Mesendoderm (in vitro differentiated cells): ENCODE measurements at regions not wholly inside any gene's neighbourhood (a gene's known extent, or its start where the extent isn't known, plus 50 kb on each side); places are given as distances from the start of the nearest gene placed in this dataset.

ENCODE experiments used
- DNase-seq: peaks from one replicate; pipeline ENCODE4 v3.0.0; 2013
- H2AK5ac ChIP-seq: 2 replicates; pipeline ENCODE4 v1.6.1; 2013; ENCODE audit warnings: low read length, inconsistent platforms
- H2BK120ac ChIP-seq: 2 replicates; pipeline ENCODE4 v1.6.1; 2013; ENCODE audit warnings: low read depth, mild to moderate bottlenecking, low read length, moderate library complexity, mixed read lengths
- H2BK15ac ChIP-seq: replicated peaks from 2 replicates; pipeline ENCODE4 v1.6.1; 2013; ENCODE audit warnings: low read depth, mild to moderate bottlenecking, moderate library complexity
- H2BK5ac ChIP-seq: 2 replicates; pipeline ENCODE4 v1.6.1; 2013; ENCODE audit warnings: low read length, inconsistent platforms
- H3K18ac ChIP-seq: 2 replicates; pipeline ENCODE4 v1.6.1; 2013; ENCODE audit warnings: mild to moderate bottlenecking, low read length, mixed read lengths
- H3K23ac ChIP-seq: one replicate; pipeline ENCODE4 v1.6.1; 2013; ENCODE audit warnings: low read length
- H3K27ac ChIP-seq: 2 replicates; pipeline ENCODE4 v1.5.1; 2013; ENCODE audit warnings: low read depth, mild to moderate bottlenecking, inconsistent platforms, low read length, moderate library complexity
- H3K27me3 ChIP-seq: 2 replicates; pipeline ENCODE4 v1.6.1; 2013; ENCODE audit warnings: low read length, control low read depth, mild to moderate bottlenecking, inconsistent platforms; ENCODE audit not compliant: insufficient read depth, poor library complexity
- H3K36me3 ChIP-seq: 2 replicates; pipeline ENCODE4 v1.6.1; 2013; ENCODE audit warnings: low read length, inconsistent platforms; ENCODE audit not compliant: control insufficient read depth, insufficient read depth
- H3K4ac ChIP-seq: one replicate; pipeline ENCODE4 v1.6.1; 2013; ENCODE audit warnings: low read depth, mild to moderate bottlenecking, low read length, moderate library complexity
- H3K4me1 ChIP-seq: 2 replicates; pipeline ENCODE4 v1.6.1; 2013; ENCODE audit warnings: low read depth, low read length, inconsistent platforms; ENCODE audit not compliant: control insufficient read depth
- H3K4me2 ChIP-seq: 2 replicates; pipeline ENCODE4 v1.6.1; 2013; ENCODE audit warnings: low read length
- H3K4me3 ChIP-seq: 2 replicates; pipeline ENCODE4 v1.5.1; 2013; ENCODE audit warnings: mild to moderate bottlenecking, low read length
- H3K56ac ChIP-seq: one replicate; pipeline ENCODE4 v1.6.1; 2013; ENCODE audit warnings: low read length
- H3K79me1 ChIP-seq: 2 replicates; pipeline ENCODE4 v1.6.1; 2013; ENCODE audit warnings: low read length, inconsistent platforms
- H3K79me2 ChIP-seq: 2 replicates; pipeline ENCODE4 v1.6.1; 2013; ENCODE audit warnings: mild to moderate bottlenecking, low read length; ENCODE audit not compliant: control insufficient read depth, insufficient read depth
- H3K9ac ChIP-seq: 2 replicates; pipeline ENCODE4 v1.6.1; 2013; ENCODE audit warnings: low read length, inconsistent platforms
- H4K5ac ChIP-seq: one replicate; pipeline ENCODE4 v1.6.1; 2013; ENCODE audit warnings: low read length
- H4K8ac ChIP-seq: one replicate; pipeline ENCODE4 v1.6.1; 2013; ENCODE audit warnings: low read depth, mild to moderate bottlenecking, control low read depth, low read length, moderate library complexity
- WGBS: extraction: QIAGEN DNeasy Blood & Tissue Kit; methylation state at CpG from one replicate; pipeline ENCODE4 v1.1.7; 2013; ENCODE audit warnings: low lambda C conversion rate, missing lambda C conversion rate; ENCODE audit not compliant: insufficient coverage; ENCODE audit errors: extremely low coverage; 5-methylcytosine and 5-hydroxymethylcytosine counted together

GRCh38 chr2:106954304-106954703 is 68.3 kb upstream of the ST6GAL2 start:
- no peak overlapping the region for H2BK5ac ChIP-seq
- H3K27me3 ChIP-seq: no peaks in the 10 kb centered on the region
- no peak overlapping the region for H3K4me3 ChIP-seq
- H3K36me3 ChIP-seq: no peaks in the 10 kb centered on the region
- H3K9ac ChIP-seq: no peak overlapping the region
- no peak overlapping the region for H2BK120ac ChIP-seq
- no peak overlapping the region for H3K4me2 ChIP-seq
- H3K23ac ChIP-seq: no peak overlapping the region
- H3K79me1 ChIP-seq: no peaks in the 10 kb centered on the region
- H4K5ac ChIP-seq: no peak overlapping the region
- H4K8ac ChIP-seq: no peak overlapping the region
- H3K4me1 ChIP-seq: no peaks in the 10 kb centered on the region
- DNase-seq: no peak
- H3K18ac ChIP-seq: no peak overlapping the region
- no CpG with 5 or more reads among the region's 3 CpGs for WGBS
- no peak overlapping the region for H3K4ac ChIP-seq
- H2AK5ac ChIP-seq: no peak overlapping the region
- no peak overlapping the region for H2BK15ac ChIP-seq
- no peaks in the 10 kb centered on the region for H3K79me2 ChIP-seq
- H3K56ac ChIP-seq: no peak overlapping the region
- no peak overlapping the region for H3K27ac ChIP-seq

DNA sequence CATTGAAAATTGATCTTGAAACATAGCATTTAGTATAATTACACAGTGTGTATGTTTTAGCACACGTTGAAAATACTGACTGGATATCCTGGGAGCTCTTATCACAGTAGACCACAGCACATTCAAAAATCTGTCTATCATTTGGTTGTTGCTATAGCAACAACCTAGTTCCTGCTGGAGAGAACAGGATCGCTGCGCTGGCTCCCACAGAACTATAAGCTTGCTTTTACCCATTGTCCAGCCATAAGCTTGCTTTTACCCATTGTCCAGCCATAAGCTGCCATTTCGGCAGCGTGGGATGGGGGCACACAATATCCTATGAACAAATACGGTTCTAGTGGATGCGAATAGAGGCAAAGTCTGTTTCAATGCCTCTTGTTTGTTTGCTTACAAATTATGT is 70.4 kb upstream of the ST6GAL2 start:
- H2BK5ac ChIP-seq: no peak overlapping the region
- no peak overlapping the region for H3K4me3 ChIP-seq
- H2BK15ac ChIP-seq: no peak overlapping the region

DNA sequence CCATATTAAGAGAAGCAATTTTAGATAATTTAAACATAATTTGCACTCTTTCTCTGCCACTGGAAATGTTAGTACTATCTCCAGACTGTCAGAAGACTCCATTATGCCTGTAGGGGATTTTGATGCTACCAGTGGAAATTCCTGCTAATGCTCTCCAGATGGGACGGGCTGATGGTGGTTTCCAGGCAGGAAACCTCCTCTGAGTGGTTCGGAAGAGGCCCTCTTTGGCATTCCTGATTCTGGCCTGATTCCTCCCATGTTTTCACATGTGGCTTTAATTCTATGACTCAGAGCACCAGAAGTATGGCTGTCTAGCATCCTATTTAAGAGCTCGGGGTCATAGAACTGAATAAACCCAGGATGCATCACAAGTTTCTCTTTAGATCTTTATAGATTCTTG is 70.9 kb upstream of the ST6GAL2 start:
- Histone ChIP-seq H3K4me1 (no peaks in the 10 kb centered on the region), H3K79me2 (no peaks in the 10 kb centered on the region), H3K4me3 (no peak overlapping the region), H3K18ac (no peak overlapping the region), H3K79me1 (no peaks in the 10 kb centered on the region), H2BK15ac (no peak overlapping the region), H3K36me3 (no peaks in the 10 kb centered on the region), H3K27ac (no peak overlapping the region), H3K4me2 (no peak overlapping the region), H2AK5ac (no peak overlapping the region), H2BK5ac (no peak overlapping the region), H2BK120ac (no peak overlapping the region), H3K23ac (no peak overlapping the region), H3K27me3 (no peaks in the 10 kb centered on the region), H4K5ac (no peak overlapping the region), H3K9ac (no peak overlapping the region), H3K56ac (no peak overlapping the region), H4K8ac (no peak overlapping the region), H3K4ac (no peak overlapping the region)
- WGBS: no CpG with 5 or more reads among the region's 3 CpGs
- peak; percentile 91 for DNase-seq

More for the DNA sequence above, 70.4 kb upstream of the ST6GAL2 start:
- Histone ChIP-seq H3K9ac (no peak overlapping the region), H3K56ac (no peak overlapping the region), H3K79me2 (no peaks in the 10 kb centered on the region), H3K4me2 (no peak overlapping the region), H2BK120ac (no peak overlapping the region), H3K79me1 (no peaks in the 10 kb centered on the region), H3K23ac (no peak overlapping the region), H3K4ac (no peak overlapping the region), H3K27ac (no peak overlapping the region), H4K5ac (no peak overlapping the region), H3K4me1 (no peaks in the 10 kb centered on the region), H2AK5ac (no peak overlapping the region), H3K18ac (no peak overlapping the region), H3K36me3 (no peaks in the 10 kb centered on the region), H3K27me3 (no peaks in the 10 kb centered on the region), H4K8ac (no peak overlapping the region)
- no CpG with 5 or more reads among the region's 7 CpGs for WGBS
- peak; percentile 30 for DNase-seq

GRCh38 chr2:106959975-106960682 is 74.2 kb upstream of the ST6GAL2 start:
- no peak for DNase-seq
- Histone ChIP-seq H4K5ac (no peak overlapping the region), H3K27ac (no peak overlapping the region)

GRCh38 chr2:106960683-106961161 is 74.8 kb upstream of the ST6GAL2 start:
- Histone ChIP-seq H3K27ac (no peak overlapping the region), H3K27me3 (no peaks in the 10 kb centered on the region), H2BK15ac (no peak overlapping the region), H3K56ac (no peak overlapping the region), H3K36me3 (no peaks in the 10 kb centered on the region), H3K79me2 (no peaks in the 10 kb centered on the region), H3K18ac (no peak overlapping the region), H3K79me1 (no peaks in the 10 kb centered on the region), H3K4me1 (no peaks in the 10 kb centered on the region), H3K4me3 (no peak overlapping the region), H3K9ac (no peak overlapping the region), H2BK120ac (no peak overlapping the region), H3K4me2 (no peak overlapping the region), H2BK5ac (no peak overlapping the region), H3K23ac (no peak overlapping the region), H3K4ac (no peak overlapping the region), H2AK5ac (no peak overlapping the region), H4K8ac (no peak overlapping the region), H4K5ac (no peak overlapping the region)
- DNase-seq: peak; percentile 79
- no CpG with 5 or more reads among the region's 5 CpGs for WGBS

More at GRCh38 chr2:106959975-106960682, 74.2 kb upstream of the ST6GAL2 start:
- H3K79me1 ChIP-seq: no peaks in the 10 kb centered on the region
- H2BK120ac ChIP-seq: no peak overlapping the region
- H2AK5ac ChIP-seq: no peak overlapping the region
- no peak overlapping the region for H3K4me2 ChIP-seq
- no peak overlapping the region for H3K23ac ChIP-seq
- no peaks in the 10 kb centered on the region for H3K27me3 ChIP-seq
- no peak overlapping the region for H3K4me3 ChIP-seq
- H3K79me2 ChIP-seq: no peaks in the 10 kb centered on the region
- H2BK15ac ChIP-seq: no peak overlapping the region
- no peaks in the 10 kb centered on the region for H3K4me1 ChIP-seq
- H2BK5ac ChIP-seq: no peak overlapping the region
- no peak overlapping the region for H3K56ac ChIP-seq
- H3K18ac ChIP-seq: no peak overlapping the region
- no CpG with 5 or more reads among the region's 1 CpG for WGBS
- H3K4ac ChIP-seq: no peak overlapping the region
- H3K36me3 ChIP-seq: no peaks in the 10 kb centered on the region
- H3K9ac ChIP-seq: no peak overlapping the region
- H4K8ac ChIP-seq: no peak overlapping the region

GRCh38 chr2:106961328-106961727 is 75.4 kb upstream of the ST6GAL2 start:
- no peak overlapping the region for H3K4ac ChIP-seq
- no peak overlapping the region for H2AK5ac ChIP-seq
- H2BK5ac ChIP-seq: no peak overlapping the region
- no peak overlapping the region for H3K56ac ChIP-seq
- H3K27me3 ChIP-seq: no peaks in the 10 kb centered on the region
- H2BK120ac ChIP-seq: no peak overlapping the region
- H4K8ac ChIP-seq: no peak overlapping the region
- H3K23ac ChIP-seq: no peak overlapping the region
- no peak overlapping the region for H3K9ac ChIP-seq
- H4K5ac ChIP-seq: no peak overlapping the region
- no peak overlapping the region for H3K4me3 ChIP-seq
- H3K36me3 ChIP-seq: no peaks in the 10 kb centered on the region
- DNase-seq: peak; percentile 94
- no peak overlapping the region for H3K27ac ChIP-seq
- WGBS: no CpG with 5 or more reads among the region's 3 CpGs
- no peaks in the 10 kb centered on the region for H3K79me1 ChIP-seq
- H2BK15ac ChIP-seq: no peak overlapping the region
- no peaks in the 10 kb centered on the region for H3K4me1 ChIP-seq
- no peak overlapping the region for H3K18ac ChIP-seq
- no peaks in the 10 kb centered on the region for H3K79me2 ChIP-seq
- no peak overlapping the region for H3K4me2 ChIP-seq
